ENCODE measurements at regions not wholly inside any gene's neighbourhood (a gene's known extent, or its start where the extent isn't known, plus 50 kb on each side); places are given as distances from the start of the nearest gene placed in this dataset.

DNA sequence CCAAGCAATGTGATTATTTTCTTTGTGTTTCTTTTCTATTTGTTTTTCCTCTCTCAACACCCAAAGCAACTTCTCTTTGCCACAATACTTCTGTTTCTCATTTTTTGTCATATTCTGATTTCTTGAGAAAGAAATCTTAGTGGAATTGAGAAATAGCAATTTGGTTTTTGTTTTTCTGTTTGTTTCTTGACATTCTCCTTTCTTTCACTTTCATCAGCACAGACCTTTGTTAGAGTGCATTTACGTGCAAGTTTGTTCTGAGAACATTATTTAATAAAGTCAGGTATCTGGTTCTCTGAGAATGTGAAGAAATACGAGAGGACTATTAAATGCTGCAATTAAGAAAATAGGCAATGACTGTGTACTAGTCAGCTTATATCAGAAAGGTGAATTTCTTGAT is 608.1 kb upstream of the AADAT start:
- no peaks in the 10 kb centered on the region for H3K9me3 ChIP-seq (ENCODE audit: control extremely low read depth in 1 of 3, control insufficient read depth in 2 of 3, insufficient read depth in 1 of 3, low read length in 2 of 3)
- H3K9me3 Mint-ChIP-seq (ENCODE audit: insufficient read depth): peaks cover 3% of the 10 kb centered on the region
- CTCF ChIA-PET: no interaction called here
- no peak overlapping the region for H3K4me3 ChIP-seq (ENCODE audit: control extremely low read depth in 1 of 5, extremely low read depth in 1 of 5, insufficient read depth in 1 of 5, low read depth in 2 of 5, low read length in 4 of 5)
- no peaks in the 10 kb centered on the region for H4K20me1 ChIP-seq (ENCODE audit: control insufficient read depth, insufficient read depth, low read length, poor library complexity, severe bottlenecking)
- WGBS (ENCODE audit: insufficient coverage): no CpG with 5 or more reads among the region's 2 CpGs
- no peak overlapping the region for H3K9ac ChIP-seq (ENCODE audit: low read length)
- H3K27me3 Mint-ChIP-seq: no peaks in the 10 kb centered on the region
- H3K79me2 ChIP-seq (ENCODE audit: control insufficient read depth, insufficient read depth, low read length): no peaks in the 10 kb centered on the region
- H3K4me1 ChIP-seq (ENCODE audit: control insufficient read depth in 2 of 2, insufficient read depth in 2 of 2, low read length in 2 of 2): no peaks in the 10 kb centered on the region
- H3K4me3 Mint-ChIP-seq: no peak overlapping the region
- H2AFZ ChIP-seq (ENCODE audit: insufficient read depth, low read depth, low read length, poor library complexity, severe bottlenecking): no peak overlapping the region
- H3K36me3 ChIP-seq (replicated peaks in 1 of 2; ENCODE audit: control extremely low read depth in 1 of 2, control insufficient read depth in 1 of 2, extremely low read depth in 1 of 2, insufficient read depth in 2 of 2, low read length in 1 of 2): no peaks in the 10 kb centered on the region
- no peaks in the 10 kb centered on the region for H3K4me1 Mint-ChIP-seq
- no peaks in the 10 kb centered on the region for H3K27me3 ChIP-seq (replicated peaks in 1 of 4; ENCODE audit: control extremely low read depth in 1 of 4, control insufficient read depth in 3 of 4, insufficient read depth in 4 of 4, low read length in 3 of 4)
- no peak for ATAC-seq (ENCODE audit: low read depth)
- no peak overlapping the region for H3K27ac ChIP-seq (ENCODE audit: low read length in 2 of 2)
- no peak overlapping the region for H3K27ac Mint-ChIP-seq
- POLR2A ChIA-PET: no interaction called here
- DNase-seq: no peak
- no peak overlapping the region for H3K4me2 ChIP-seq (replicated peaks; ENCODE audit: low read depth, low read length, poor library complexity, severe bottlenecking)
- intact Hi-C loops (cut with micrococcal nuclease): no loop called here
- TF ChIP-seq, protein P1, sequence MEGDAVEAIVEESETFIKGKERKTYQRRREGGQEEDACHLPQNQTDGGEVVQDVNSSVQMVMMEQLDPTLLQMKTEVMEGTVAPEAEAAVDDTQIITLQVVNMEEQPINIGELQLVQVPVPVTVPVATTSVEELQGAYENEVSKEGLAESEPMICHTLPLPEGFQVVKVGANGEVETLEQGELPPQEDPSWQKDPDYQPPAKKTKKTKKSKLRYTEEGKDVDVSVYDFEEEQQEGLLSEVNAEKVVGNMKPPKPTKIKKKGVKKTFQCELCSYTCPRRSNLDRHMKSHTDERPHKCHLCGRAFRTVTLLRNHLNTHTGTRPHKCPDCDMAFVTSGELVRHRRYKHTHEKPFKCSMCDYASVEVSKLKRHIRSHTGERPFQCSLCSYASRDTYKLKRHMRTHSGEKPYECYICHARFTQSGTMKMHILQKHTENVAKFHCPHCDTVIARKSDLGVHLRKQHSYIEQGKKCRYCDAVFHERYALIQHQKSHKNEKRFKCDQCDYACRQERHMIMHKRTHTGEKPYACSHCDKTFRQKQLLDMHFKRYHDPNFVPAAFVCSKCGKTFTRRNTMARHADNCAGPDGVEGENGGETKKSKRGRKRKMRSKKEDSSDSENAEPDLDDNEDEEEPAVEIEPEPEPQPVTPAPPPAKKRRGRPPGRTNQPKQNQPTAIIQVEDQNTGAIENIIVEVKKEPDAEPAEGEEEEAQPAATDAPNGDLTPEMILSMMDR (IDR thresholded peaks at IDR 0.05): no peak
- TF ChIP-seq EZH2 (IDR thresholded peaks at IDR 0.05; ENCODE audit: borderline replicate concordance, insufficient read depth, low read depth, low read length, poor library complexity, severe bottlenecking): no peak

- Histone ChIP-seq H3K79me2 (ENCODE audit: control insufficient read depth, insufficient read depth, low read length) (no peaks in the 10 kb centered on the region), H3K9me3 (ENCODE audit: control extremely low read depth in 1 of 3, control insufficient read depth in 2 of 3, insufficient read depth in 1 of 3, low read length in 2 of 3) (no peaks in the 10 kb centered on the region), H3K36me3 (replicated peaks in 1 of 2; ENCODE audit: control extremely low read depth in 1 of 2, control insufficient read depth in 1 of 2, extremely low read depth in 1 of 2, insufficient read depth in 2 of 2, low read length in 1 of 2) (no peaks in the 10 kb centered on the region), H3K4me3 (ENCODE audit: control extremely low read depth in 1 of 5, extremely low read depth in 1 of 5, insufficient read depth in 1 of 5, low read depth in 2 of 5, low read length in 4 of 5) (no peak overlapping the region), H3K27ac (ENCODE audit: low read length in 2 of 2) (no peak overlapping the region), H3K4me2 (replicated peaks; ENCODE audit: low read depth, low read length, poor library complexity, severe bottlenecking) (no peak overlapping the region), H4K20me1 (ENCODE audit: control insufficient read depth, insufficient read depth, low read length, poor library complexity, severe bottlenecking) (no peaks in the 10 kb centered on the region), H3K9ac (ENCODE audit: low read length) (no peak overlapping the region), H3K27me3 (replicated peaks in 1 of 4; ENCODE audit: control extremely low read depth in 1 of 4, control insufficient read depth in 3 of 4, insufficient read depth in 4 of 4, low read length in 3 of 4) (no peaks in the 10 kb centered on the region), H3K4me1 (ENCODE audit: control insufficient read depth in 2 of 2, insufficient read depth in 2 of 2, low read length in 2 of 2) (no peaks in the 10 kb centered on the region), H2AFZ (ENCODE audit: insufficient read depth, low read depth, low read length, poor library complexity, severe bottlenecking) (no peak overlapping the region)
- Mint-ChIP-seq H3K4me3 (no peak overlapping the region), H3K27me3 (no peaks in the 10 kb centered on the region), H3K27ac (no peak overlapping the region), H3K9me3 (ENCODE audit: insufficient read depth) (peaks cover 3% of the 10 kb centered on the region), H3K4me1 (no peaks in the 10 kb centered on the region)
- DNase-seq: no peak
- no peak for ATAC-seq (ENCODE audit: low read depth)
- TF ChIP-seq EZH2 (IDR thresholded peaks at IDR 0.05; ENCODE audit: borderline replicate concordance, insufficient read depth, low read depth, low read length, poor library complexity, severe bottlenecking): no peak
- TF ChIP-seq, protein P1 (IDR thresholded peaks at IDR 0.05): no peak
- CTCF ChIA-PET: no interaction called here
- POLR2A ChIA-PET: no interaction called here
- intact Hi-C loops (cut with micrococcal nuclease): no loop called here
Observed at GRCh38 chr4:170697045-170697444, 607.3 kb upstream of the AADAT start.
